Umbilical cord (tissue), 1 donor: ENCODE measurements at regions not wholly inside any gene's neighbourhood (a gene's known extent, or its start where the extent isn't known, plus 50 kb on each side); places are given as distances from the start of the nearest gene placed in this dataset.
"Not testable (repeated sequence)": the region's sequence is repeated elsewhere in the genome, so short reads cannot be mapped to it uniquely, and the experiment has no call there.

Source experiments
- DNase-seq: peaks from one replicate; pipeline ENCODE4 v3.0.0-alpha.2; 2015; ENCODE audit warnings: low spot score

DNA sequence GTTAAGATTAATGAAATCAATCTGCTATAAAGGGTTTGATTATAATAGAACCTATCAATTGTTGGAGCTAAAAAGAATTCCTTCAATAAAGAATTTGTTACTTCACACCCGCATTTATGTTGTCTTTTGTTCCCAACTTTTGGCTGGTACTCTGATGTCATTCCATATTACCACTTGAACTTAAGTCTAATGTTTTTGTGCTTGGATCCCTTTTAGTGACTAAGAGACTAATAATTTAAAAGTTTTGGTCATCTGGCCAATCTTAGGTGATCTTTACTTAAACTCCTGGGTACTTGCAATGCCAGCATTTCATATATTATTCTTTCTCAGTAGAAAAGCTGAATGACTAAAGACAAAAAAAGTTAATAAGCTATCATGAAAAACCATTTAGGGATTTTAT, 113.0 kb downstream of the TMEM30B start:
- DNase-seq = no peak

DNA sequence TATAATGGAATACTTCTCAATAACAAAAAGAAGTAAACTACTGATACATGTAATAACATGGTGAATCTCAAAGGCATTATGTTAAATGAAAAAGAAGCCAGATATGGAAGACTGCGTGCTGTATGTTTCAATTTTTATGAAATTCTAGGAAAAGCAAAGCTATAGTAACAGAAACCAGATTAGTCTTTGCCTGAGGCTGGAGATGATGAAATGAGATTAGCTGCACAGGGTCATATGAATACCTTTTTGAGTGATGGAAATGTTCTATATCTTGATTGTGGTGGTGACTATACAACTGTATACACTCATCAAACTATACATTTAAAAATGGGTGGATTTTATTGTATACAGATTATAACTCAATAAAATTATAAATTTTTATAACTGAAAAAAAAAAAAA, 113.5 kb downstream of the TMEM30B start:
- no peak for DNase-seq

DNA sequence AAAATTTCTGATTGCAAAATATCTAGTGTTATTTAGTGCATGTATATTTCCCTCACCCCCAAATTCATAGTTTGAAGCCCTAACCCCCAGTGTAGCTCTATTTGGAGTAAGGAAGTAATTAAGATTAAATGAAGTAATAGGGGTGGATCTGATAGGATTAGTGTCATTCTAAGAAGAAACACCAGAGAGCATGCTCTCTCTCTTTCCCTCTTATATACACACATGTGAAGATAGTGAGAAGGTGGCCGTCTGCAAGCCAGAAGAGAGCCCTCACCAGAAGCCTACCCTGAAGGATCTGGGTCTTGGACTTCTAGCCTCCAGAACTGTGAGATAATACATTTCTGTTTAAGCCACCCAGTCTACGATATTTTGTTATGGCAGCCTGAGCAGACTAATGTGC, 120.3 kb downstream of the TMEM30B start:
- no peak for DNase-seq

DNA sequence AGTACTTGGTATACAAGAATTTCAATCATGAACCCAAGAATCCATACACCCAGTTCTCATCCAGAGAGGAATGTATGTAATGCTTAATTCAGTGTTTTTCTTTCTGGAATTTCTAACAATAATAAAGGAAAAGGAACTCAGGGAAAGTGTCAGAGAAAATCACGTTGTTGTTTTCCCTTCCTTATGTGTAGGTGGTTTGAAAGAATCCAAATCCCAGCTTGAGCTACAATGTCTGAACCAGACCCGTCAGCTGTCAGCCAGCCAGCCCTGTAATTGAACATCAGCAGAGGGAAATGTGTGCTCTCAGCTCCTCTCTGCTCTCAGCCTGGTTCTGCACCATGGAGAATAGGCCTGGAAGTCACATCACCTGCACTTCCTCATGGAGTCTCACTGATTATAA, 126.5 kb downstream of the TMEM30B start:
- DNase-seq = no peak

DNA sequence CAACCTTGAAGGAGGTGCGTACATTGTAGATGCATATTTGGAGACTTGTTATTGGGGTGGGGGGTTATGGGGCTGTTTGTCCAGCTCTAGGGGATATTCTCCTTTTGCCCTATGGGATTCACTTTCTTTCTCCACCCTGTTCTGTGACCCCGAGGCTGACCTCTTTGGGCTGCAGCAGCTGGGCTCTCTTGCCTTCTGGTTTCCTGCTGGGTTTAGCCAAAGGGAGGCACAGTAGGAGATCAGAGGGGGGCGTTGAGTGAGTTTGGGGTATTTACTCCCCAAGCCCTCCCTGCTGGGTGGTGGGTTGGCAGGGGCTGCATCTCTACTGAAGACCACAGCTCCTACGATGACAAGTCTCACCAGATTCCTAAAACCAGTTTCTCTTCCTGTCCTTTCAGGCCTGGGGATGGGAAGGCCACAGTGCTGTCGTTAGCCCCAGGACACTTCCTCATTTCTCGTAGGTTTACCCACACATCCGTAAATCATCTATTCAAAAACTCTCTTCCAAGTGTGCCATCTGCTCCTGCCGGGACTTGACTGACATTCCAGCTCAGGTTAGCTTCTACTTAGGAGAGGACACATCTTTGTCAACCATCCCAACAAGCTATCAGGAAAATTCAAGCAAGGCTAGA, 127.1 kb downstream of the TMEM30B start:
- no peak for DNase-seq

DNA sequence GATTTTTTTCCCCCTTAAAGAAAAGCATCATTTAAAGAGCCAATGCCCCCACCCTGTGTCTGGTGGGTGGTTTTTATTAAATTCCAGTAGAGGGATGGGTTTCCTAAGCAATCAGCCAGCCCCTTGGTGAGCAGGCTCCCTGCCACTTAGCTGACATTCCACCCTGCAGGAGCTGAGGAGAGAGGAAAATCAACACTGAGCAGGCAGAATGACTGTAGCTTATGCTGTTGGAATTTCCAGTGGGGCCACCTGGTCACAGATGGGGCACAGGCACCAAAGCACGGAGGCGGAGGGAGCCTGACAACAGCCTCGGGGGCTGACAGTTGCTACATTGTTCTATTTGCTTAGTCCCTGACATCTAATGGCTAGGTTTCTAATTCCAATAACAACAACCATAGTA, 127.7 kb downstream of the TMEM30B start:
- DNase-seq = peak; percentile 42

DNA sequence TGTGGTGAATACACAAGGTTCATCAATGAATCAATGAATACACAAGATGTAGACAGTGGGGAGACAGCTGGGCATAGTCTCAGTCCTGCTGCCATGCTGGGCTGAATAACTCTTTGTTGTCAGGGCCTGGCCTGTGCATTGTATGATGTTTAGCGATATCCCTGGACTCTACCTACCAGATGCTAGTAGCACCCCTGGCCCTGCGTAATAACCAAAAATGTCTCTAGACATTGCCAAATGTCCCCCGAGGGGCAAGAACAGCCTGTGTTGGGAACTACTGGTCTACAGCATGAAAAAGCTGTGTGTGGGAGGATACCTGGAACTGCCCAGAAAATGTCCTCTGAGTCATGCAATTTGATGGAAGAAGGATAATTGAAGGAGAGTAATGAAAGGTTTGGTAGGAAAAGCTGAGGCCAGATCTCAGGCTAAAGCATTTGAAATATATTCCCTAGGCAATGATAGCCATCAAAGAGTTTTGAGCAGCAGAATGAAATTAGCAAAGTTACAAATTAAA, 128.2 kb downstream of the TMEM30B start:
- DNase-seq = no peak

DNA sequence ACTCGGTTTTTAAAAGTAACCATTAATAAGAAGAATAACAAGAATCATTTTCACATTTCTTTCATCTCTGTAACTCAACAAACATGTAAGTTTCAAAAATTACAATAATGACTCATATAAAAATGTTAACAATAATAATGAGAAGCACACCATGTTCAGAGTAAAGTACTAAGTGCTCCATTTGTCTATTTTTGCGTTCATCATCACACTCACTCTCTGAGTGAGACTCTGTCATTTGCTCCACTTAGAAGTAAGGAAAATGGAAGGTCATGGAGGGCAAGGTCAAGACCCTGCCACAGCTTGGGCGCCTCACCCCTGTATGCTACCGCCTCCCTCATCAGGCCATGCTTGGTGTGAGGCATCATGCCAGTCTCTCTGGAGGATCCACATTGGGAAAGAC, 129.9 kb downstream of the TMEM30B start:
- no peak for DNase-seq

DNA sequence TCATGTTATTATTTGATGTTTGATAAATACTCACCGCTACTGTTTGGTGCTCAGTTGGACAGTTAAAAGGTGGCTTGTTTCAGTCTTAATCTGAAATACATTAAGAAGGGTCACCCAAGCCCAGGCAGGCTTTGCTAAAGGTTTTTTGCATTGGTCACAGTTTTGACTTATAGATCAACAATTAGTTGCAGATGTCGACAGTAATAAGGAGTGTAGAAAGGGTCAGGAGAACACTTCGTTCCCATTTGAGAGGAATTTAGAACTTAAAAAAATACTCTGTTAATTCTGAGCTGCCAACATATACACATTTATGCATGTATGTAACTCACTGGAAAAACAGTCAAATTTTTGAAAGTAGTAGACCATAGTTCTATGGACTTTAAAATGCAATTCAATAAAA, 130.3 kb downstream of the TMEM30B start:
- DNase-seq = no peak

DNA sequence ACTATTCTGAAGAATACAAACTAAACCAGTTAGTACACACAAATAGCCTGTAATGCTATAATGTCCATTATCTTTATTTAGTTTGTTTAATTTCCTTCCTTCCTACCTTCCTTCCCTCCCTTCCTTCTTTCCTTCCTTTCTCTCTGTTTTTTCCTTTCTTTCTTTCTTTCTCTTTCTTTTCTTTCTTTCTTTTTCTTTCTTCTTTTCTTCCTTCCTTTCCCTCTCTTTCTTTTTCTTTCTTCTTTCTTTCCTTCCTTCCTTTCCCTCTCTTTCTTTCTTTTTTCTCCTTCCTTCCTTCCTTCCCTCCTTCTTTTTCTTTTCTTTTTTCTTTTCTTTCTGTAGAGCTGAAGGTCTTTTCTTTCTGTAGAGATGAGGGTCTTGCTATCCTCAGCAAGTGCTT, 131.2 kb downstream of the TMEM30B start:
- no peak for DNase-seq

DNA sequence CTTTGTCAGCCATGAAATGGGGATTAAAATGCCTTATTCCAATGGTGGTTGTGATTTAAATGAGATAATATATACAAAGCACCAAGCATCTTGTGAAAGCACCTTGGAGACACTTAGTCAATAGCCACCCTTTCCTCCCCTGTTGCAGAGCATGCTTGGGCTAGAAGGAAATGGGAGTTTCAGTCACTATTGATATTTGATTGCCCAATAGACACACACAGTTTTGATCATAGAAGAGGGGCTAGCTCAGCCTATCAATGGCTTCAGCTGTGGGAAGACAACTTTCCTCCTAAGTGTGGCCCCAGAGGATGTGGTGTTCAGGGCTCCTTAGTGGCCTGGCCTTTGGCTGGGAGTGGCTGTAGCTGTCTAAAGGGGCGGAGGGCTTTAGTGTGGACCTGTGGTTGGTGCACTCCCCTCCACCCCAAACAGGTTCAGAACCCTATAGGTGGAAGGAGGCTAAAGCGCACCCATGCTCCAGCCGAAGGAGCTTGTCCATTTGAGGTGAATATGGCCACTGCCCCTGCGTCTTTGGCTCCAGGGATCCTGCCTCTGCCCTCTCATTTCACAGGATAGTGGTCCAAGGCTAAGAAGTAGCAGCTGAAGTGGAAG, 132.3 kb downstream of the TMEM30B start:
- DNase-seq = no peak

DNA sequence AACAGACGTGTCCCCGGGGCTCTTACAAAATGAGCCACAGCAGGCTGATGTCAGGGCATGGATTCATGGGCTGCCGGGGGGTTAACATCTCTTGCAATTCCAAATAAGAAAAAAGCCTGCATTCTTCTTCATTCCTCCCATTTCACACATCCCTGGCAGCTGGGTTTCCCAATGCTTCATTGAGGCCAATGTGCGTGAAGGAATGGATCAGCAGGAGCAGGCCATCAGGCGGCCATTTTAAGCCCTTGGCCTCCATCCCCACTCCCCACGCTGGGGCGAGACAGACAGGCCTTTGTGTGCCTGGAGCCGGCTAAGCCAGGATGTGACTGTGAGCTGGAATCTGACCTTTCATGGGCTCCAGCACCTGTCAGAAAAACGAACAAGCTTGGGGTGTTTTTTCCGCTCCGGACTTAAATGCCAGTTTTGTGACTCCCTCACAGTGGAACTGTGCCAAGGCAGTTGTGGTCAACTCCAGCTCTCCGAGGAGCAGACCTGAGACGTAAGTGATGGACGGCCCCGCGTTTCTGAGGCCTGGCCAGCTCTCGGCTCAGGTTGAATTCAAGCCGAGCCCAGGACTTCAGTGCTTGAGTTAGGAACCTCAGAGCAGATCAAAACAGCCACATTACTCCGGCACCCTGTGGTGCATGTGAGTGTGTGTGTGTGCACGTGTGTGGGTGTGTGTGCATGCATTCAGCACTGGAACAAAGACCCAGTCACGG, 133.1 kb downstream of the TMEM30B start:
- no peak for DNase-seq

DNA sequence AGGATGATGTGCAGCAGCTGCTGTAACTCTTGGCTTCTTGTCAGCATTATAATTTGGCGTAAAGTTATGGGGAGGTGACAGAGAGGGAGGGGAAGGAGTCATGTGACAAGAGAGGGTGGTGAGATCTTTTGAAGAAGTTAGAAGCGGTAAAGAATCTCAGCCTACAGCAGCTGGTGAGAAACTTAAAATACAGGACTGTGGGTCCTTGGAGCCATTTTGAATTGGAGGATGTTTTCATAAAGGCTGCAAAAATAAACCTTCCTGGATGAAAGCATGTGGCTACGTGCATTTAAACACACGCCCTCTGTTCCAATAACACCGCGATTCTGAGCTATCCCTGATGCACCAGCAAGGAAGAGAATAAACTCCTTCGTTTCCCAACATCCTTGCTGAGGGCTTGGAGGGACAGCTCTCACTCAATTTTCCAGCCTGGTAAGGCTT, 133.7 kb downstream of the TMEM30B start:
- DNase-seq = peak; percentile 32

DNA sequence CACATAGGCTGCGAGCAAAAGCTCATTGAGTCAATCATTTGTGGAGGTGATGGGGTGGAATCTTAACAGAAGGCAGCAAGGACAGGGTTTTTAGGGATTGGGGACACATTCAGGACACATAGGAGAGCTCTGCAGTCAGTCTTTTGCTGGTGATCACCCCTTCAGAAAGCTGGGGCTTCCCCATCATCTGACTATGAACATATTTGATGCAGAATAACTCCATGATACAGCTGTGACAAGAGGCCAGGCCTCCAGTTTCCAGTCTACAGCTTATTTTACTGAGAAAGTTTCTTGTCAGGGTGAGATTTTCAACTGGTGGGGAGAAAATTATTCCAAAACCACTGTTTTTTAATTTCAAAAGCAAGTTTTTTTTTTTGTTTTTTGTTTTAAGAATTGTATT, 134.2 kb downstream of the TMEM30B start:
- no peak for DNase-seq

DNA sequence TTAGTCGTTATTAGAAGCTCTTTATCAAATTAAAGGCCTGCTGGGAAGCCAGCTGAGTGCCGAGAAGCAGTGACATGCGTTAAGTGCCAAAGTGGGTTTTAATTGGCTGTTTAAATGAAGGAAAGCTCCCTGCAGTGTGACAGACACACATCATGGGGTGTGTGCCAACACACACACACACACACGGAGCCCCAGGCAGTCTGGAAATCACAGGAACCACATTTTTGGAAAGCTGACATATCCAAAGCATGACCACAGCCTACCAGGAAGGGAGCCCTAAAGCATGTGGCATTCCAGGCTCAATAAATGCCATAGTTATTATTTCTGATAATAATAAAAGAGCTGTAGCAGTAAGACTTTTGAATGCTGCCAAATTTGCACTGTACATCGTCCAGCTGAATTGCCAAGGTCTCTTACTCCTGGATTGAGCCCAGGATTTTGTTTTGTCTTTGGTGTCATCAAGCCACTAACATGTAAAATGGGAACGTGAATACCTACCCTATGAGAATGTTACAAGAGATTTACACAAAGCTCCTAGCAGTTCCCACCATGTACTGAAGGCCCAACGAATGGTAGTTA, 135.1 kb downstream of the TMEM30B start:
- no peak for DNase-seq

DNA sequence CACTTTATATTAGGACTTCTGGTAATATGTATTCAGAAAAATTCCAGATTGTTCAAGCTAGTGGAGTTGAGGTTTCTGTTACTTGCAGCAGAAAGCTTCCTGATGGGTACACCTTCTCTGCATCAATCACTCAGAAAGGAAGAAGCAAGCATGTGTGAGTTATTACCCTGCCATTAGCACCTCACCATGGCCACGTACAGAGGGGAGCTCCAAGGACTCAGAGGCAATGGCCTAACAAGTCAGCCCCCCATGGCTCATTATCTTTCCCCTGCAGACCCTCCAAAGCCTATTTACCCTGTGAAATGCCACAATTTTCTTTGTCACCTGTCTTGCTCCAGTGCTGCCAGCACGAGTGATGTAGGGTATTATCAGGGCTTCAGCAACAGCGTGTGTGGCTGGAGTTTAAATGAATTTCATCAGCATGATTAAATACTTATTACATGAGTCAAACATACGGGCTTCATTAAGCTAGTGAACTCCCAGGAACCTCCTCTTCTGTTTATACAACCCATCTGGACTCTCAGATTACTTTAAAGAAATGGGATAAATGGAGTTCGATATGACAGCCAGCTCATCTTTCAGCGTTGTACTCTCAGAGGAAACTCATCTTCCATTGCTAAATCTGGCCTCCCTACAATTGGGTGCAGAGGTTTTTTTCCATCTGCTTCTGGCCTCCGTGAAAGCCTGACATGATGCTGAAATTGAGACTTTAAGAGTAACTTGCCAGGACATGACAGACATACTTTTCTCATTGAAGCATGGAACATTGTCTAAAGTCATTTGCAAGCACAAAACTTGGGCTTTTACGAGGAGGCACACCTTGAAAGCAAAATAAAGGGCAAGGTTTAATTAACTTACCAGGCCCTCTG, 135.9 kb downstream of the TMEM30B start:
- peak; percentile 38 for DNase-seq

DNA sequence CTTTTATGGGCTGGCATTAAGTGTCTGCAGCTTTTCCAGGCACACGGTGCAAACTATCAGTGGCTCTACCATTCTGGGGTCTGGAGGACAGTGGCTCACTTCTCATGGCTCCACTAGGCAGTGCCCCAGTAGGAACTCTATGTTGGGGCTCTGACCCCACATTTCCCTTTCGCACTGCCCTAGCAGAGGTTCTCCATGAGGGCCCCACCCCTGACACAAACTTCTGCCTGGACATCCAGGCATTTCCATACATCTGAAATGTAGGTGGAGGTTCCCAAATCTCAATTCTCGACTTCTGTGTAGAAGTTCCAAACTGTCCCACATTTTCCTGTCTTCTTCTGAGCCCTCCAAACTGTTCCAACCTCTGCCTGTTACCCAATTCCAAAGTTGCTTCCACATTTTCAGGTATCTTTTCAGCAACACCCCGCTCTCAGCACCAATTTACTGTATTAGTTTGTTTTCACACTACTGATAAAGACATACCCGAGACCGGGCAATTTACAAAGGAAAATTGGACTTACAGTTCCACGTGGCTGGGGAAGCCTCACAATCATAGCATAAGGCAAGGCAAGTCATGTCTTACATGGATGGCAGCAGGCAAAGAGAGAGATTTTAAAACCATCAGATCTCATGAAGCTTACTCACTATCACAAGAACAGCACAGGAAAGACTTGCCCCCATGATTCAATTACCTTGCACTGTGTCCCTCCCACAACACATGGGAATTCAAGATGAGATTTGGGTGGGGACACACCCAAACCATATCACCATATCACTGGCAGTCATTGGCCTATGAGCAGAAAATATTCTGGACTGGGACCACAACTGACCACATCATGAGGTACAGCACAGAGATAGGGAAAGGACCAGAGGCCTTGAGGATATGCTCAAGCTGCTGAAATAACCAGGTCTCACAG, 136.8 kb downstream of the TMEM30B start:
- DNase-seq = not testable (repeated sequence)

DNA sequence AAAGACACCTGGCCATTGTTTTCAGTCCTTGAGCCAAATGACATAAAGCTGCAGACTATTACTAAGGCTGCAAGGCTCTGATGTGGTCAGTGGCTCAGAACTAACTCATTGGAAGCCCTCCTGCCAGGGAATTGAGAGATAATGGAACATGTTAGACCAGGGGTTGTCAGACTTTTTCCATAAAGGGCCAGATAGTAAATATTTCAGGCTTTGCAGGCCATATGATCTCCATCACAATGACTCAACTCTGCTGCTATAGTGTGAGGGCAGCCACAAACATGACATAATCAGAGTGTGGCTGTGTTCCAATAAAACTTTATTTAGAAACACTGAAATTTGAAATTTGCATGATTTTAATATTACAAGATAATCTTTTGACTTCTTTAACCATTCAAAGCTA, 140.3 kb downstream of the TMEM30B start:
- no peak for DNase-seq

DNA sequence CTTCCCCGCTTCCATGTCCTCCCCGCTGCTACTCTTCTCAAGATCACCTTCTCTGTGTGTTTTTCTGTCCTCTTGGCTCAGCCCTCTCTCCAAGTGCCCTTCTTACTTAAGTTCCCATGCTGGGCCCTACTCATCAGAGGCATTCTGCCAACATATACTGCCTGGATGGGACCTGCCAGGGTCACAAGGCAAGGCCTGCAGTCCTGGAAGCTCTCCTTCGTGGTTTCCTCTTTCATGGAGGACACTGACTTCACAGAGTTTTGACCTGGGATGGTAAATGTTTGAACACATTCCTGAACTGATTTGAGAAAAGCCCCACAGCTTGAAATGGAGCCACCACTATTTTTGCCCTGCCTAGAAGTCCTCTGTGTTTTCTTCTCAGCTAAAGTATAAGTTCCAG, 140.9 kb downstream of the TMEM30B start:
- DNase-seq = no peak

DNA sequence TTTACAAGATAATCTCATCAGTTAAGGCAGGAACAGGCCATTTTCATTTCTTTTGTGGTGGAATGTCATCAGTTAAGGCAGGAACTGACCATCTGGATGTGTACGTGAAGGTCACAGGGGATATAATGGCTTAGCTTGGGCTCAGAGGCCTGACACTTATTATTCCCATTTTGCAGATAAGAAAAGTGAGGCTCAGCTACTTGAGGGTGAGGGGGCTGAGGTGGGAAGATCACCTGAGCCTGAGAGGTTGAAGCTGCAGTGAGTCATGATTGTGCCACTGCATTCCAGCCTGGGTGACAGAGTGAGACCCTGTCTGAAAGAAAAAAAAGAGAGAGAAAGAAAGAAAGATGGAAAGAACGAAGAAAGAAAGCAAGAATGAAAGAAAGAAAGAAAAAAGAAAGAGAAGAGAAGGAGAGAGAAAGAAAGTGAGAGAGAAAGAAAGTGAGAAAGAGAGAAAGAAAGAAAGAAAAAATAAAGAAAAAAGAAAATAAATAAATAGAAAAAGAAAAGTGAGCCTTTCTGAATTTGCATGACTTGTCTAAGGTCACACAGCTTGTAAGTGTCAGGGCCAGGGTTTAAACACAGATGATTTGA, 142.0 kb downstream of the TMEM30B start:
- no peak for DNase-seq
